ENCODE measurements at regions not wholly inside any gene's neighbourhood (a gene's known extent, or its start where the extent isn't known, plus 50 kb on each side); places are given as distances from the start of the nearest gene placed in this dataset.

GRCh38 chr2:226153553-226153952 is 646.1 kb downstream of the IRS1 start:
- Histone ChIP-seq H3K4me3 (no peak overlapping the region), H3K36me3 (ENCODE audit: low read depth) (no peaks in the 10 kb centered on the region), H3K9me3 (no peaks in the 10 kb centered on the region), H3K4me1 (ENCODE audit: low read depth) (no peaks in the 10 kb centered on the region)
- DNase-seq = no peak
- TF ChIP-seq CTCF (IDR thresholded peaks at IDR 0.05) = no peak
- no peak for ATAC-seq
- intact Hi-C loops (cut with DNase I, micrococcal nuclease) = no loop called here

- DNase-seq (no peak), ATAC-seq (no peak)
- no peak for TF ChIP-seq CTCF (IDR thresholded peaks at IDR 0.05)
- Histone ChIP-seq H3K9me3 (no peaks in the 10 kb centered on the region), H3K4me3 (no peak overlapping the region), H3K4me1 (ENCODE audit: low read depth) (no peaks in the 10 kb centered on the region), H3K36me3 (ENCODE audit: low read depth) (no peaks in the 10 kb centered on the region)
- intact Hi-C loops (cut with DNase I, micrococcal nuclease) = no loop called here
Observed at GRCh38 chr2:226151157-226151556, 648.5 kb downstream of the IRS1 start.

- H3K36me3 ChIP-seq (ENCODE audit: low read depth) = no peaks in the 10 kb centered on the region
- no peak overlapping the region for H3K4me3 ChIP-seq
- no peaks in the 10 kb centered on the region for H3K4me1 ChIP-seq (ENCODE audit: low read depth)
- no peak for TF ChIP-seq CTCF (IDR thresholded peaks at IDR 0.05)
- ATAC-seq = no peak
- H3K9me3 ChIP-seq = no peaks in the 10 kb centered on the region
- intact Hi-C loops (cut with DNase I, micrococcal nuclease) = no loop called here
- DNase-seq = no peak
Observed at GRCh38 chr2:226143091-226143490, 656.5 kb downstream of the IRS1 start.

- TF ChIP-seq CTCF (IDR thresholded peaks at IDR 0.05) = no peak
- ATAC-seq (no peak), DNase-seq (no peak)
- no peak overlapping the region for H3K4me3 ChIP-seq
- H3K9me3 ChIP-seq = no peaks in the 10 kb centered on the region
- intact Hi-C loops (cut with DNase I, micrococcal nuclease) = no loop called here
- no peaks in the 10 kb centered on the region for H3K4me1 ChIP-seq (ENCODE audit: low read depth)
- no peaks in the 10 kb centered on the region for H3K36me3 ChIP-seq (ENCODE audit: low read depth)
Observed at GRCh38 chr2:226142463-226142862, 657.2 kb downstream of the IRS1 start.

- DNase-seq (no peak), ATAC-seq (no peak)
- intact Hi-C loops (cut with DNase I, micrococcal nuclease) = no loop called here
- TF ChIP-seq CTCF (IDR thresholded peaks at IDR 0.05) = no peak
- Histone ChIP-seq H3K9me3 (no peaks in the 10 kb centered on the region), H3K36me3 (ENCODE audit: low read depth) (no peaks in the 10 kb centered on the region), H3K4me1 (ENCODE audit: low read depth) (no peaks in the 10 kb centered on the region), H3K4me3 (no peak overlapping the region)
Observed at GRCh38 chr2:226140594-226140993, 659.0 kb downstream of the IRS1 start.

- Histone ChIP-seq H3K4me3 (no peak overlapping the region), H3K36me3 (ENCODE audit: low read depth) (no peaks in the 10 kb centered on the region), H3K4me1 (ENCODE audit: low read depth) (no peaks in the 10 kb centered on the region), H3K9me3 (no peaks in the 10 kb centered on the region)
- no peak for ATAC-seq
- intact Hi-C loops (cut with DNase I, micrococcal nuclease) = no loop called here
- DNase-seq = no peak
- no peak for TF ChIP-seq CTCF (IDR thresholded peaks at IDR 0.05)
Observed at GRCh38 chr2:226139759-226140158, 659.9 kb downstream of the IRS1 start.
